GM23338 (cell line): ENCODE measurements at regions not wholly inside any gene's neighbourhood (a gene's known extent, or its start where the extent isn't known, plus 50 kb on each side); places are given as distances from the start of the nearest gene placed in this dataset.

Experiments
- ATAC-seq: fragments of 200-7000 bp; cut with Tn5 transposase; 3 replicates; pipeline ENCODE4 v1.9.1; 2020
- DNase-seq: peaks from one replicate; pipeline ENCODE4 v3.0.0-alpha.2; 2015; ENCODE audit warnings: low spot score
- H2AFZ ChIP-seq: fragments of 200-600 bp; sonication (generic); 2 replicates; pipeline ENCODE4 v1.8.0; 2016; ENCODE audit warnings: antibody characterized with exemption, mild to moderate bottlenecking, moderate library complexity
- H3F3A ChIP-seq: fragments of 200-600 bp; sonication (generic); replicated peaks from 2 replicates; pipeline ENCODE4 v1.8.0; 2017; ENCODE audit warnings: antibody characterized with exemption, mixed run types, low read depth
- H3K27ac ChIP-seq: fragments of 200-600 bp; sonication (generic); 2 replicates; pipeline ENCODE4 v1.6.1; 2016; ENCODE audit warnings: low read depth
- H3K27me3 ChIP-seq: fragments of 200-600 bp; sonication (generic); 2 replicates; pipeline ENCODE4 v1.8.0; 2016; ENCODE audit warnings: mild to moderate bottlenecking, mixed run types, moderate library complexity; ENCODE audit not compliant: insufficient read depth
- H3K36me3 ChIP-seq: fragments of 200-600 bp; sonication (generic); 2 replicates; pipeline ENCODE4 v1.8.0; 2016; ENCODE audit warnings: mild to moderate bottlenecking; ENCODE audit not compliant: insufficient read depth
- H3K4me1 ChIP-seq: fragments of 200-600 bp; sonication (generic); 2 replicates; pipeline ENCODE4 v1.8.0; 2016; ENCODE audit warnings: mild to moderate bottlenecking, moderate library complexity; ENCODE audit not compliant: insufficient read depth
- H3K4me2 ChIP-seq: fragments of 200-600 bp; sonication (generic); 2 replicates; pipeline ENCODE4 v1.7.1; 2017; ENCODE audit warnings: mixed run types
- H3K4me3 ChIP-seq: fragments of 200-600 bp; sonication (generic); 2 replicates; pipeline ENCODE4 v1.6.1; 2016; ENCODE audit warnings: mixed run types
- H3K79me2 ChIP-seq: fragments of 200-600 bp; sonication (generic); replicated peaks from 2 replicates; pipeline ENCODE4 v1.8.0; 2017; ENCODE audit warnings: mild to moderate bottlenecking; ENCODE audit not compliant: insufficient read depth
- H3K9me2 ChIP-seq: fragments of 200-600 bp; sonication (generic); 2 replicates; pipeline ENCODE4 v1.8.0; 2017; ENCODE audit not compliant: insufficient read depth
- H4K20me1 ChIP-seq: fragments of 200-600 bp; sonication (generic); replicated peaks from 2 replicates; pipeline ENCODE4 v1.8.0; 2017; ENCODE audit warnings: mild to moderate bottlenecking; ENCODE audit not compliant: insufficient read depth
- H3K27ac Mint-ChIP-seq: 2 replicates; pipeline ENCODE4 v1.8.0; 2020; ENCODE audit warnings: inconsistent platforms, mild to moderate bottlenecking, moderate library complexity, mixed read lengths
- H3K27me3 Mint-ChIP-seq: 3 replicates; pipeline ENCODE4 v1.8.0; 2022; ENCODE audit warnings: low read depth, mild to moderate bottlenecking, moderate library complexity, mixed read lengths, inconsistent platforms; ENCODE audit not compliant: insufficient read depth, poor library complexity
- H3K36me3 Mint-ChIP-seq: 3 replicates; pipeline ENCODE4 v1.8.0; 2021; ENCODE audit warnings: low read depth, mild to moderate bottlenecking, inconsistent platforms, moderate library complexity, mixed read lengths
- H3K4me1 Mint-ChIP-seq: 3 replicates; pipeline ENCODE4 v1.8.0; 2020; ENCODE audit warnings: mild to moderate bottlenecking, inconsistent platforms, mixed read lengths
- H3K4me3 Mint-ChIP-seq: 3 replicates; pipeline ENCODE4 v1.8.0; 2021; ENCODE audit warnings: moderate library complexity, mild to moderate bottlenecking, inconsistent platforms, mixed read lengths
- H3K9me3 Mint-ChIP-seq: 3 replicates; pipeline ENCODE4 v1.8.0; 2020; ENCODE audit warnings: moderate library complexity, mild to moderate bottlenecking, inconsistent platforms, mixed read lengths
- CREB1 ChIP-seq: fragments of 250-450 bp; sonication (Bioruptor Pico); IDR thresholded peaks from 2 replicates; pipeline ENCODE4 v1.5.0; 2020; ENCODE audit warnings: low read depth, mild to moderate bottlenecking, moderate library complexity
- EZH2phosphoT487 ChIP-seq: fragments of 200-600 bp; sonication (generic); IDR thresholded peaks from one replicate; pipeline ENCODE4 v1.8.1; 2018; ENCODE audit warnings: antibody characterized with exemption; ENCODE audit not compliant: unreplicated experiment
- JUNB ChIP-seq: IDR thresholded peaks from one replicate; pipeline ENCODE4 v1.6.1; 2016; ENCODE audit warnings: antibody characterized with exemption; ENCODE audit not compliant: unreplicated experiment
- NANOG ChIP-seq: IDR thresholded peaks from 2 replicates; pipeline ENCODE4 v1.6.1; 2016; ENCODE audit warnings: antibody characterized with exemption, borderline replicate concordance
- POLR2AphosphoS5 ChIP-seq: IDR thresholded peaks from 2 replicates; pipeline ENCODE4 v1.6.1; 2016; ENCODE audit warnings: antibody characterized with exemption, low read depth
- STAT1 ChIP-seq: IDR thresholded peaks from one replicate; pipeline ENCODE4 v1.6.1; 2016; ENCODE audit warnings: antibody characterized with exemption; ENCODE audit not compliant: unreplicated experiment
- ZNF114 ChIP-seq: fragments of 250-450 bp; sonication (Bioruptor Pico); IDR thresholded peaks from 2 replicates; pipeline ENCODE4 v1.5.0; 2020; ENCODE audit warnings: mild to moderate bottlenecking, moderate library complexity
- TF ChIP-seq, protein P1 (sequence below), 2 experiments: fragments of 200-600 bp in 1 of 2; sonication (generic) in 1 of 2; conservative IDR thresholded peaks; 2 replicates each; pipeline versions ENCODE4 v1.5.1 to v1.6.1; 2016 to 2017; ENCODE audit warnings: antibody characterized with exemption in 2 of 2, low read depth in 2 of 2, mild to moderate bottlenecking in 2 of 2, moderate library complexity in 1 of 2
- TF ChIP-seq, protein P2 (sequence below): IDR thresholded peaks from one replicate; pipeline ENCODE4 v1.6.1; 2018; ENCODE audit warnings: antibody characterized with exemption; ENCODE audit not compliant: unreplicated experiment
- TF ChIP-seq, protein P3 (sequence below): fragments of 250-450 bp; sonication (Bioruptor Pico); IDR thresholded peaks from 2 replicates; pipeline ENCODE4 v1.5.0; 2020; ENCODE audit warnings: mild to moderate bottlenecking, moderate library complexity

DNA sequence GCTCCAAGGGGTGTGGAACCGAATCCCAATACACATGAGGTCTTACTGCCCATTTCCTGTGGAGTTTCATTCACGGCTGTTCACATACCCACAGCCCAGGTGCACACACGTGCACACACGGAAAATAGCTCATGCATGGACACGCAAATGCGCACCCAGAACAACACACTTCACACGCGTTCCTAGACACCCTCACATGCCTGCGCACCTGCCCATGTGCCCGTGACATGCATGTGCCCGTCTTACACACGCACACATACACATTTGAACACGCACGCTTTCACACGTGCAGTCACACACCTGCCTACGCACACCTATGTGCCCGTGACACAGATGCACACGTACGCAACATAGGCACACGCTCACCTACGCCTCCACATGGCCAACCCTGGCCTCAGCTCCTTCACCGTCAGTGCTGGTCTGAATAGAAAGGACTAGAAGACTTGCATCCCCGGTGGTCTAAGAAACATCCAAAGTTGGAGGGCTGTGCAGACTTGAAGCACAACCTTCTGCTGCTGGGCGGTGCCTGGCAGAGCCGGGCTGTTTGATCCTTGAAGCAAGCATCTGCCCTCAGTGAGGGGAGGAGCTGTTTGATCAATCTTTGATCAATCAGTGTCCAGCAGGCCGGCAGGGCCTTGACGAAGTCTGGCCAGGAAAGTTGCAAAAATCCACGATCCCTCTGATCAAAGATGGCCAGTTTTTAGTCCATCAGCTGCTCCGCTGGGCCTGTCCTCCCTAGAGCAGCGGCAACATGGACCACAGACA lies 164.7 kb downstream of the OLFM1 start:
- Mint-ChIP-seq H3K36me3 (no peaks in the 10 kb centered on the region), H3K9me3 (no peaks in the 10 kb centered on the region; the same call in 2 of the 3 replicates), H3K4me3 (no peak overlapping the region), H3K27me3 (peaks cover 11% of the 10 kb centered on the region), H3K27ac (no peak overlapping the region), H3K4me1 (peaks cover 31% of the 10 kb centered on the region)
- TF ChIP-seq CREB1 (CRISPR knock-in tag) (no peak), ZNF114 (no peak), EZH2phosphoT487 (no peak), NANOG (no peak), POLR2AphosphoS5 (no peak)
- TF ChIP-seq, protein P1, sequence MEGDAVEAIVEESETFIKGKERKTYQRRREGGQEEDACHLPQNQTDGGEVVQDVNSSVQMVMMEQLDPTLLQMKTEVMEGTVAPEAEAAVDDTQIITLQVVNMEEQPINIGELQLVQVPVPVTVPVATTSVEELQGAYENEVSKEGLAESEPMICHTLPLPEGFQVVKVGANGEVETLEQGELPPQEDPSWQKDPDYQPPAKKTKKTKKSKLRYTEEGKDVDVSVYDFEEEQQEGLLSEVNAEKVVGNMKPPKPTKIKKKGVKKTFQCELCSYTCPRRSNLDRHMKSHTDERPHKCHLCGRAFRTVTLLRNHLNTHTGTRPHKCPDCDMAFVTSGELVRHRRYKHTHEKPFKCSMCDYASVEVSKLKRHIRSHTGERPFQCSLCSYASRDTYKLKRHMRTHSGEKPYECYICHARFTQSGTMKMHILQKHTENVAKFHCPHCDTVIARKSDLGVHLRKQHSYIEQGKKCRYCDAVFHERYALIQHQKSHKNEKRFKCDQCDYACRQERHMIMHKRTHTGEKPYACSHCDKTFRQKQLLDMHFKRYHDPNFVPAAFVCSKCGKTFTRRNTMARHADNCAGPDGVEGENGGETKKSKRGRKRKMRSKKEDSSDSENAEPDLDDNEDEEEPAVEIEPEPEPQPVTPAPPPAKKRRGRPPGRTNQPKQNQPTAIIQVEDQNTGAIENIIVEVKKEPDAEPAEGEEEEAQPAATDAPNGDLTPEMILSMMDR (conservative IDR thresholded peaks at IDR 0.05; ENCODE audit: low read depth in 2 of 2) = peak; percentile 20 to 37; a peak in 3 of 4 replicates
- Histone ChIP-seq H3K4me3 (no peak overlapping the region), H4K20me1 (no peaks in the 10 kb centered on the region), H3K27ac (no peak overlapping the region), H3F3A (no peaks in the 10 kb centered on the region), H3K79me2 (no peaks in the 10 kb centered on the region), H3K36me3 (no peaks in the 10 kb centered on the region), H3K4me2 (no peak overlapping the region), H3K27me3 (no peaks in the 10 kb centered on the region), H3K9me2 (no peaks in the 10 kb centered on the region), H3K4me1 (no peaks in the 10 kb centered on the region), H2AFZ (no peak overlapping the region)
- ATAC-seq = no peak
- DNase-seq = no peak

DNA sequence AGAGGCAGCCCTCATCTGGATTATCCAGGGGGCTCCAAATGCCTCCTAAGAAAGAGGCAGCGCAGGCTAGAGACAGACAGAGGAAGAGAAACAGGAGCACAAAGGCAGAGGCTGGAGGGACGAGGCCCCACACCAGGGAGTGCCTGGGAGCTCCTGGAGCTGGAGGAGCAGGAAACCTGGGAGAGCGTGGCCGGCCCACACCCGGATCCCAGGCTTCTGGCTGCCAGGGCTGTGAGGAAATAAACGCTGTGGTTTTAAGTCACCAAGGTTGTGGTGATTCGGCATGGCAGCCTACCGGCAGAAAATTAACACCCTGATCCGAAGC lies 165.5 kb downstream of the OLFM1 start:
- no peak overlapping the region for H3K27ac ChIP-seq
- ATAC-seq = no peak
- H3K79me2 ChIP-seq = no peaks in the 10 kb centered on the region
- no peaks in the 10 kb centered on the region for H3K4me1 ChIP-seq
- H2AFZ ChIP-seq = no peak overlapping the region
- no peaks in the 10 kb centered on the region for H4K20me1 ChIP-seq
- no peaks in the 10 kb centered on the region for H3K36me3 ChIP-seq
- Mint-ChIP-seq H3K36me3 (no peaks in the 10 kb centered on the region), H3K27me3 (peaks cover 11% of the 10 kb centered on the region), H3K4me3 (no peak overlapping the region), H3K4me1 (peaks cover 29% of the 10 kb centered on the region), H3K9me3 (no peaks in the 10 kb centered on the region; the same call in 2 of the 3 replicates), H3K27ac (no peak overlapping the region)
- H3K27me3 ChIP-seq = no peaks in the 10 kb centered on the region
- H3K4me3 ChIP-seq = no peak overlapping the region
- H3F3A ChIP-seq = no peaks in the 10 kb centered on the region
- no peaks in the 10 kb centered on the region for H3K9me2 ChIP-seq
- DNase-seq = no peak
- no peak overlapping the region for H3K4me2 ChIP-seq
- TF ChIP-seq CREB1 (CRISPR knock-in tag) = no peak
- no peak for TF ChIP-seq NANOG
- TF ChIP-seq, protein P2, sequence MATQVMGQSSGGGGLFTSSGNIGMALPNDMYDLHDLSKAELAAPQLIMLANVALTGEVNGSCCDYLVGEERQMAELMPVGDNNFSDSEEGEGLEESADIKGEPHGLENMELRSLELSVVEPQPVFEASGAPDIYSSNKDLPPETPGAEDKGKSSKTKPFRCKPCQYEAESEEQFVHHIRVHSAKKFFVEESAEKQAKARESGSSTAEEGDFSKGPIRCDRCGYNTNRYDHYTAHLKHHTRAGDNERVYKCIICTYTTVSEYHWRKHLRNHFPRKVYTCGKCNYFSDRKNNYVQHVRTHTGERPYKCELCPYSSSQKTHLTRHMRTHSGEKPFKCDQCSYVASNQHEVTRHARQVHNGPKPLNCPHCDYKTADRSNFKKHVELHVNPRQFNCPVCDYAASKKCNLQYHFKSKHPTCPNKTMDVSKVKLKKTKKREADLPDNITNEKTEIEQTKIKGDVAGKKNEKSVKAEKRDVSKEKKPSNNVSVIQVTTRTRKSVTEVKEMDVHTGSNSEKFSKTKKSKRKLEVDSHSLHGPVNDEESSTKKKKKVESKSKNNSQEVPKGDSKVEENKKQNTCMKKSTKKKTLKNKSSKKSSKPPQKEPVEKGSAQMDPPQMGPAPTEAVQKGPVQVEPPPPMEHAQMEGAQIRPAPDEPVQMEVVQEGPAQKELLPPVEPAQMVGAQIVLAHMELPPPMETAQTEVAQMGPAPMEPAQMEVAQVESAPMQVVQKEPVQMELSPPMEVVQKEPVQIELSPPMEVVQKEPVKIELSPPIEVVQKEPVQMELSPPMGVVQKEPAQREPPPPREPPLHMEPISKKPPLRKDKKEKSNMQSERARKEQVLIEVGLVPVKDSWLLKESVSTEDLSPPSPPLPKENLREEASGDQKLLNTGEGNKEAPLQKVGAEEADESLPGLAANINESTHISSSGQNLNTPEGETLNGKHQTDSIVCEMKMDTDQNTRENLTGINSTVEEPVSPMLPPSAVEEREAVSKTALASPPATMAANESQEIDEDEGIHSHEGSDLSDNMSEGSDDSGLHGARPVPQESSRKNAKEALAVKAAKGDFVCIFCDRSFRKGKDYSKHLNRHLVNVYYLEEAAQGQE = no peak
- TF ChIP-seq ZNF114 = no peak
- TF ChIP-seq, protein P3, sequence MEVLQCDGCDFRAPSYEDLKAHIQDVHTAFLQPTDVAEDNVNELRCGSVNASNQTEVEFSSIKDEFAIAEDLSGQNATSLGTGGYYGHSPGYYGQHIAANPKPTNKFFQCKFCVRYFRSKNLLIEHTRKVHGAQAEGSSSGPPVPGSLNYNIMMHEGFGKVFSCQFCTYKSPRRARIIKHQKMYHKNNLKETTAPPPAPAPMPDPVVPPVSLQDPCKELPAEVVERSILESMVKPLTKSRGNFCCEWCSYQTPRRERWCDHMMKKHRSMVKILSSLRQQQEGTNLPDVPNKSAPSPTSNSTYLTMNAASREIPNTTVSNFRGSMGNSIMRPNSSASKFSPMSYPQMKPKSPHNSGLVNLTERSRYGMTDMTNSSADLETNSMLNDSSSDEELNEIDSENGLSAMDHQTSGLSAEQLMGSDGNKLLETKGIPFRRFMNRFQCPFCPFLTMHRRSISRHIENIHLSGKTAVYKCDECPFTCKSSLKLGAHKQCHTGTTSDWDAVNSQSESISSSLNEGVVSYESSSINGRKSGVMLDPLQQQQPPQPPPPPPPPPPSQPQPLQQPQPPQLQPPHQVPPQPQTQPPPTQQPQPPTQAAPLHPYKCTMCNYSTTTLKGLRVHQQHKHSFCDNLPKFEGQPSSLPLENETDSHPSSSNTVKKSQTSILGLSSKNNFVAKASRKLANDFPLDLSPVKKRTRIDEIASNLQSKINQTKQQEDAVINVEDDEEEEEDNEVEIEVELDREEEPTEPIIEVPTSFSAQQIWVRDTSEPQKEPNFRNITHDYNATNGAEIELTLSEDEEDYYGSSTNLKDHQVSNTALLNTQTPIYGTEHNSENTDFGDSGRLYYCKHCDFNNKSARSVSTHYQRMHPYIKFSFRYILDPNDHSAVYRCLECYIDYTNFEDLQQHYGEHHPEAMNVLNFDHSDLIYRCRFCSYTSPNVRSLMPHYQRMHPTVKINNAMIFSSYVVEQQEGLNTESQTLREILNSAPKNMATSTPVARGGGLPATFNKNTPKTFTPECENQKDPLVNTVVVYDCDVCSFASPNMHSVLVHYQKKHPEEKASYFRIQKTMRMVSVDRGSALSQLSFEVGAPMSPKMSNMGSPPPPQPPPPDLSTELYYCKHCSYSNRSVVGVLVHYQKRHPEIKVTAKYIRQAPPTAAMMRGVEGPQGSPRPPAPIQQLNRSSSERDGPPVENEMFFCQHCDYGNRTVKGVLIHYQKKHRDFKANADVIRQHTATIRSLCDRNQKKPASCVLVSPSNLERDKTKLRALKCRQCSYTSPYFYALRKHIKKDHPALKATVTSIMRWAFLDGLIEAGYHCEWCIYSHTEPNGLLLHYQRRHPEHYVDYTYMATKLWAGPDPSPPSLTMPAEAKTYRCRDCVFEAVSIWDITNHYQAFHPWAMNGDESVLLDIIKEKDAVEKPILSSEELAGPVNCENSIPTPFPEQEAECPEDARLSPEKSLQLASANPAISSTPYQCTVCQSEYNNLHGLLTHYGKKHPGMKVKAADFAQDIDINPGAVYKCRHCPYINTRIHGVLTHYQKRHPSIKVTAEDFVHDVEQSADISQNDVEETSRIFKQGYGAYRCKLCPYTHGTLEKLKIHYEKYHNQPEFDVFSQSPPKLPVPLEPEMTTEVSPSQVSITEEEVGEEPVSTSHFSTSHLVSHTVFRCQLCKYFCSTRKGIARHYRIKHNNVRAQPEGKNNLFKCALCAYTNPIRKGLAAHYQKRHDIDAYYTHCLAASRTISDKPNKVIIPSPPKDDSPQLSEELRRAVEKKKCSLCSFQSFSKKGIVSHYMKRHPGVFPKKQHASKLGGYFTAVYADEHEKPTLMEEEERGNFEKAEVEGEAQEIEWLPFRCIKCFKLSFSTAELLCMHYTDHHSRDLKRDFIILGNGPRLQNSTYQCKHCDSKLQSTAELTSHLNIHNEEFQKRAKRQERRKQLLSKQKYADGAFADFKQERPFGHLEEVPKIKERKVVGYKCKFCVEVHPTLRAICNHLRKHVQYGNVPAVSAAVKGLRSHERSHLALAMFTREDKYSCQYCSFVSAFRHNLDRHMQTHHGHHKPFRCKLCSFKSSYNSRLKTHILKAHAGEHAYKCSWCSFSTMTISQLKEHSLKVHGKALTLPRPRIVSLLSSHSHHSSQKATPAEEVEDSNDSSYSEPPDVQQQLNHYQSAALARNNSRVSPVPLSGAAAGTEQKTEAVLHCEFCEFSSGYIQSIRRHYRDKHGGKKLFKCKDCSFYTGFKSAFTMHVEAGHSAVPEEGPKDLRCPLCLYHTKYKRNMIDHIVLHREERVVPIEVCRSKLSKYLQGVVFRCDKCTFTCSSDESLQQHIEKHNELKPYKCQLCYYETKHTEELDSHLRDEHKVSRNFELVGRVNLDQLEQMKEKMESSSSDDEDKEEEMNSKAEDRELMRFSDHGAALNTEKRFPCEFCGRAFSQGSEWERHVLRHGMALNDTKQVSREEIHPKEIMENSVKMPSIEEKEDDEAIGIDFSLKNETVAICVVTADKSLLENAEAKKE (CRISPR knock-in tag) = no peak
- no peak for TF ChIP-seq STAT1
- no peak for TF ChIP-seq JUNB
- no peak for TF ChIP-seq POLR2AphosphoS5
